Liver (tissue), 8 donors: ENCODE measurements at regions not wholly inside any gene's neighbourhood (a gene's known extent, or its start where the extent isn't known, plus 50 kb on each side); places are given as distances from the start of the nearest gene placed in this dataset.
A peak's percentile ranks its signal among the peaks of the same experiment; 100 is the strongest.

Experiments
- DNase-seq: peaks from one replicate; pipeline ENCODE4 v3.0.0-alpha.2; 2017; ENCODE audit warnings: low spot score
- H3K27ac ChIP-seq, 2 donors: one replicate each; pipeline ENCODE4 v1.7.0; 2013; ENCODE audit warnings: inconsistent platforms in 2 of 2, low read length in 2 of 2, control low read depth in 1 of 2, low read depth in 1 of 2, mild to moderate bottlenecking in 1 of 2
- H3K27me3 ChIP-seq, 4 donors: one replicate each; pipeline versions ENCODE4 v1.6.1 to v1.7.0; 2013; ENCODE audit warnings: low read length in 3 of 4, inconsistent platforms in 1 of 4, mild to moderate bottlenecking in 1 of 4, moderate library complexity in 1 of 4; ENCODE audit not compliant: control insufficient read depth in 4 of 4, insufficient read depth in 4 of 4
- H3K36me3 ChIP-seq, 4 donors: one replicate each; pipeline versions ENCODE4 v1.6.1 to v1.7.0; 2013; ENCODE audit warnings: low read length in 3 of 4, mild to moderate bottlenecking in 3 of 4, low read depth in 1 of 4, moderate library complexity in 1 of 4; ENCODE audit not compliant: control insufficient read depth in 4 of 4, insufficient read depth in 3 of 4
- H3K4me1 ChIP-seq, 4 donors: one replicate each; pipeline versions ENCODE4 v1.6.1 to v1.7.0; 2013; ENCODE audit warnings: low read length in 3 of 4, mild to moderate bottlenecking in 3 of 4, moderate library complexity in 1 of 4; ENCODE audit not compliant: control insufficient read depth in 4 of 4, insufficient read depth in 4 of 4
- H3K4me3 ChIP-seq, 3 donors: one replicate each; pipeline versions ENCODE4 v1.6.1 to v1.7.0; 2013; ENCODE audit warnings: low read length in 3 of 3, control low read depth in 1 of 3, low read depth in 1 of 3, mild to moderate bottlenecking in 1 of 3
- H3K9ac ChIP-seq, 2 donors: one replicate each; pipeline ENCODE4 v1.7.0; 2013; ENCODE audit warnings: low read length in 2 of 2, mild to moderate bottlenecking in 2 of 2, moderate library complexity in 2 of 2, control low read depth in 1 of 2, low read depth in 1 of 2
- H3K9me3 ChIP-seq, 4 donors: one replicate each; pipeline versions ENCODE4 v1.6.1 to v1.7.0; 2013; ENCODE audit warnings: low read length in 3 of 4; ENCODE audit not compliant: control insufficient read depth in 4 of 4
- CTCF ChIP-seq: fragments of 150-350 bp; IDR thresholded peaks from 2 replicates; pipeline ENCODE4 v1.5.1; 2017; ENCODE audit warnings: improper control_type of control experiment, low read depth, low read length; ENCODE audit not compliant: missing input control
- EGR1 ChIP-seq, 2 donors: IDR thresholded peaks; 2 replicates each; pipeline ENCODE4 v1.6.1; 2016 to 2018; ENCODE audit warnings: antibody characterized with exemption in 2 of 2, low read depth in 2 of 2
- FOXA2 ChIP-seq: IDR thresholded peaks from 2 replicates; pipeline ENCODE4 v1.6.1; 2016; ENCODE audit warnings: antibody characterized with exemption
- GABPA ChIP-seq, 2 donors: IDR thresholded peaks in 1 of 2; conservative IDR thresholded peaks in 1 of 2; 2 replicates each; pipeline ENCODE4 v1.6.1; 2016; ENCODE audit warnings: antibody characterized with exemption in 2 of 2, mild to moderate bottlenecking in 1 of 2, moderate library complexity in 1 of 2
- HNF4A ChIP-seq, 2 donors: conservative IDR thresholded peaks; 2 replicates each; pipeline ENCODE4 v1.6.1; 2016; ENCODE audit warnings: antibody characterized with exemption in 2 of 2, mild to moderate bottlenecking in 2 of 2
- HNF4G ChIP-seq: IDR thresholded peaks from 2 replicates; pipeline ENCODE4 v1.6.1; 2016; ENCODE audit warnings: antibody characterized with exemption
- JUND ChIP-seq, 2 donors: IDR thresholded peaks; 2 replicates each; pipeline ENCODE4 v1.6.1; 2016; ENCODE audit warnings: antibody characterized with exemption in 2 of 2
- NR2F2 ChIP-seq: IDR thresholded peaks from 2 replicates; pipeline ENCODE4 v1.6.1; 2016; ENCODE audit warnings: antibody characterized with exemption
- RAD21 ChIP-seq, 2 donors: IDR thresholded peaks; 2 replicates each; pipeline ENCODE4 v1.6.1; 2016; ENCODE audit warnings: antibody characterized with exemption in 2 of 2, mild to moderate bottlenecking in 2 of 2
- REST ChIP-seq: IDR thresholded peaks from 2 replicates; pipeline ENCODE4 v1.6.1; 2016; ENCODE audit warnings: antibody characterized with exemption, mild to moderate bottlenecking
- RXRA ChIP-seq, 2 donors: IDR thresholded peaks; 2 replicates each; pipeline ENCODE4 v1.6.1; 2017 to 2018; ENCODE audit warnings: antibody characterized with exemption in 2 of 2, mild to moderate bottlenecking in 1 of 2
- SP1 ChIP-seq: IDR thresholded peaks from 2 replicates; pipeline ENCODE4 v1.6.1; 2018; ENCODE audit warnings: antibody characterized with exemption, mild to moderate bottlenecking
- TAF1 ChIP-seq: conservative IDR thresholded peaks from 2 replicates; pipeline ENCODE4 v1.6.1; 2016; ENCODE audit warnings: antibody characterized with exemption, mild to moderate bottlenecking
- YY1 ChIP-seq: IDR thresholded peaks from 2 replicates; pipeline ENCODE4 v1.6.1; 2016; ENCODE audit warnings: antibody characterized with exemption, mild to moderate bottlenecking
- ZBTB33 ChIP-seq: IDR thresholded peaks from 2 replicates; pipeline ENCODE4 v1.6.1; 2016; ENCODE audit warnings: antibody characterized with exemption
- WGBS: extraction: QIAGEN DNeasy Blood & Tissue Kit; methylation state at CpG from one replicate; pipeline ENCODE4 v1.1.7; 2013; 5-methylcytosine and 5-hydroxymethylcytosine counted together
- TF ChIP-seq, protein P1 (sequence below): IDR thresholded peaks from 2 replicates; pipeline ENCODE4 v1.6.1; 2016; ENCODE audit warnings: antibody characterized with exemption
- TF ChIP-seq, protein P2 (sequence below): IDR thresholded peaks from 2 replicates; pipeline ENCODE4 v1.6.1; 2016; ENCODE audit warnings: antibody characterized with exemption
- donor health status: healthy.
- donor health status: healthy.
- donor health status: healthy.
- donor health status: healthy.
- donor health status: healthy.

GRCh38 chr17:14557480-14557879, 256.6 kb downstream of the HS3ST3B1 start:
- Histone ChIP-seq H3K4me3 (no peak overlapping the region), H3K9ac (no peak overlapping the region), H3K27me3 (no peaks in the 10 kb centered on the region), H3K4me1 (no peaks in the 10 kb centered on the region), H3K9me3 (no peaks in the 10 kb centered on the region), H3K27ac (no peak overlapping the region), H3K36me3 (no peaks in the 10 kb centered on the region)
- TF ChIP-seq EGR1 (IDR thresholded peaks at IDR 0.05; ENCODE audit: low read depth in 2 of 2) = no peak
- no peak for TF ChIP-seq TAF1
- TF ChIP-seq CTCF = no peak
- TF ChIP-seq RXRA (IDR thresholded peaks at IDR 0.05) = no peak
- no peak for TF ChIP-seq ZBTB33
- TF ChIP-seq, protein P1, sequence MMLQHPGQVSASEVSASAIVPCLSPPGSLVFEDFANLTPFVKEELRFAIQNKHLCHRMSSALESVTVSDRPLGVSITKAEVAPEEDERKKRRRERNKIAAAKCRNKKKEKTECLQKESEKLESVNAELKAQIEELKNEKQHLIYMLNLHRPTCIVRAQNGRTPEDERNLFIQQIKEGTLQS = no peak
- TF ChIP-seq YY1 = no peak
- TF ChIP-seq JUND (IDR thresholded peaks at IDR 0.05) = no peak
- TF ChIP-seq, protein P2, sequence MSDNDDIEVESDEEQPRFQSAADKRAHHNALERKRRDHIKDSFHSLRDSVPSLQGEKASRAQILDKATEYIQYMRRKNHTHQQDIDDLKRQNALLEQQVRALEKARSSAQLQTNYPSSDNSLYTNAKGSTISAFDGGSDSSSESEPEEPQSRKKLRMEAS = no peak
- TF ChIP-seq NR2F2 = no peak
- no peak for TF ChIP-seq RAD21 (IDR thresholded peaks at IDR 0.05)
- no peak for TF ChIP-seq FOXA2
- TF ChIP-seq SP1 = no peak
- no peak for TF ChIP-seq HNF4A (conservative IDR thresholded peaks at IDR 0.05)
- no peak for TF ChIP-seq REST
- no peak for TF ChIP-seq HNF4G
- no peak for TF ChIP-seq GABPA (IDR thresholded peaks at IDR 0.05 in 1 of 2, conservative IDR thresholded peaks at IDR 0.05 in 1 of 2)
- DNase-seq = no peak
- WGBS = 57% methylated on average over 4 of the region's 4 CpGs

DNA sequence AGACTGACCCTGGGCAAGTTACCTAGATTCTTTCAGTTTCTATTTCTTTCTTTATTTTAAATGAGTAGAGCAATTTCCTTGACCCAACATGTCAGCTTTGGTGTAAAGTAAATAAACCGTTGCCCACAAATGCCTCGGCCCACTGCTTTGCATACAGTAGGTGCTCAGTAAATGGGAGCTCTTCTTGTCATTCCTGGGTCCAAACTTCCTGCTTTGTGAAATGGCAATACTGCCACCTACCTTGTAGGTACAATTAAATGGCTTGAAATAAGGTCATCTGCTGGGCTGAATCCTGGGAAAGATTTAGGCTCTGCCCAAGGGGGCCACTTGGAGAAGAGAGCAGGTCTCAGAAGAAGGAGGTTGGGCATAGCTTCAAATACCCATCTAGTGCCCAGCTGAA, 253.0 kb downstream of the HS3ST3B1 start:
- Histone ChIP-seq H3K4me1 (no peaks in the 10 kb centered on the region), H3K27me3 (no peaks in the 10 kb centered on the region), H3K4me3 (no peak overlapping the region), H3K9me3 (no peaks in the 10 kb centered on the region), H3K27ac (no peak overlapping the region), H3K36me3 (no peaks in the 10 kb centered on the region), H3K9ac (no peak overlapping the region)
- WGBS = 67% methylated on average over 2 of the region's 2 CpGs
- TF ChIP-seq SP1 (no peak), ZBTB33 (no peak), HNF4G (no peak), RAD21 (IDR thresholded peaks at IDR 0.05) (peak; percentile 62 to 78), CTCF (peak; percentile 16)
- DNase-seq = no peak
